ENCODE measurements at regions not wholly inside any gene's neighbourhood (a gene's known extent, or its start where the extent isn't known, plus 50 kb on each side); places are given as distances from the start of the nearest gene placed in this dataset.

- H3K27ac ChIP-seq (ENCODE audit: low read length), result no peak overlapping the region
- no peaks in the 10 kb centered on the region for H3K9me3 ChIP-seq (ENCODE audit: low read length)
- H3K4me2 ChIP-seq (ENCODE audit: low read length), result no peak overlapping the region
- no peaks in the 10 kb centered on the region for H3K9me2 ChIP-seq (ENCODE audit: insufficient read depth, low read length)
- H3K27me3 ChIP-seq (ENCODE audit: insufficient read depth, low read depth, low read length), result no peaks in the 10 kb centered on the region
- H3F3A ChIP-seq (ENCODE audit: insufficient read depth, low read length, poor library complexity, severe bottlenecking), result no peaks in the 10 kb centered on the region
- no peaks in the 10 kb centered on the region for H3K36me3 ChIP-seq (ENCODE audit: insufficient read depth, low read length)
- no peak overlapping the region for H2AFZ ChIP-seq (ENCODE audit: low read depth, low read length)
- H3K9ac ChIP-seq (ENCODE audit: low read length), result no peak overlapping the region
- TF ChIP-seq TAF1 (IDR thresholded peaks at IDR 0.05; ENCODE audit: low read depth), result no peak
- no peak for TF ChIP-seq CTCF (IDR thresholded peaks at IDR 0.05; ENCODE audit: poor library complexity, severe bottlenecking)
- TF ChIP-seq, protein P1, sequence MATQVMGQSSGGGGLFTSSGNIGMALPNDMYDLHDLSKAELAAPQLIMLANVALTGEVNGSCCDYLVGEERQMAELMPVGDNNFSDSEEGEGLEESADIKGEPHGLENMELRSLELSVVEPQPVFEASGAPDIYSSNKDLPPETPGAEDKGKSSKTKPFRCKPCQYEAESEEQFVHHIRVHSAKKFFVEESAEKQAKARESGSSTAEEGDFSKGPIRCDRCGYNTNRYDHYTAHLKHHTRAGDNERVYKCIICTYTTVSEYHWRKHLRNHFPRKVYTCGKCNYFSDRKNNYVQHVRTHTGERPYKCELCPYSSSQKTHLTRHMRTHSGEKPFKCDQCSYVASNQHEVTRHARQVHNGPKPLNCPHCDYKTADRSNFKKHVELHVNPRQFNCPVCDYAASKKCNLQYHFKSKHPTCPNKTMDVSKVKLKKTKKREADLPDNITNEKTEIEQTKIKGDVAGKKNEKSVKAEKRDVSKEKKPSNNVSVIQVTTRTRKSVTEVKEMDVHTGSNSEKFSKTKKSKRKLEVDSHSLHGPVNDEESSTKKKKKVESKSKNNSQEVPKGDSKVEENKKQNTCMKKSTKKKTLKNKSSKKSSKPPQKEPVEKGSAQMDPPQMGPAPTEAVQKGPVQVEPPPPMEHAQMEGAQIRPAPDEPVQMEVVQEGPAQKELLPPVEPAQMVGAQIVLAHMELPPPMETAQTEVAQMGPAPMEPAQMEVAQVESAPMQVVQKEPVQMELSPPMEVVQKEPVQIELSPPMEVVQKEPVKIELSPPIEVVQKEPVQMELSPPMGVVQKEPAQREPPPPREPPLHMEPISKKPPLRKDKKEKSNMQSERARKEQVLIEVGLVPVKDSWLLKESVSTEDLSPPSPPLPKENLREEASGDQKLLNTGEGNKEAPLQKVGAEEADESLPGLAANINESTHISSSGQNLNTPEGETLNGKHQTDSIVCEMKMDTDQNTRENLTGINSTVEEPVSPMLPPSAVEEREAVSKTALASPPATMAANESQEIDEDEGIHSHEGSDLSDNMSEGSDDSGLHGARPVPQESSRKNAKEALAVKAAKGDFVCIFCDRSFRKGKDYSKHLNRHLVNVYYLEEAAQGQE (IDR thresholded peaks at IDR 0.05; ENCODE audit: borderline replicate concordance), result no peak
- no peak for TF ChIP-seq EZH2 (IDR thresholded peaks at IDR 0.05; ENCODE audit: borderline replicate concordance, insufficient read depth, low read length, poor library complexity, severe bottlenecking)
- no peak for TF ChIP-seq SMC3 (conservative IDR thresholded peaks at IDR 0.05; ENCODE audit: poor library complexity)
- TF ChIP-seq POLR2AphosphoS5 (IDR thresholded peaks at IDR 0.05), result no peak
- TF ChIP-seq EP300 (conservative IDR thresholded peaks at IDR 0.05; ENCODE audit: poor library complexity, severe bottlenecking), result no peak
- TF ChIP-seq MXI1 (conservative IDR thresholded peaks at IDR 0.05; ENCODE audit: poor library complexity, severe bottlenecking), result no peak
- no peak for TF ChIP-seq RAD21 (conservative IDR thresholded peaks at IDR 0.05)
- no peaks in the 10 kb centered on the region for H4K20me1 ChIP-seq (ENCODE audit: insufficient read depth)
- no peaks in the 10 kb centered on the region for H3K79me2 ChIP-seq (replicated peaks; ENCODE audit: insufficient read depth, low read length)
- no peak overlapping the region for H3K4me3 ChIP-seq (ENCODE audit: low read length)
These were observed 753.3 kb downstream of the VRK1 start for GRCh38 chr14:97550463-97550862.

GRCh38 chr14:97554597-97554996 is 757.4 kb downstream of the VRK1 start:
- TF ChIP-seq EP300 (conservative IDR thresholded peaks at IDR 0.05; ENCODE audit: poor library complexity, severe bottlenecking) (peak; percentile 91), POLR2AphosphoS5 (IDR thresholded peaks at IDR 0.05) (peak; percentile 69), SMC3 (conservative IDR thresholded peaks at IDR 0.05; ENCODE audit: poor library complexity) (no peak)
- H2AFZ ChIP-seq (ENCODE audit: low read depth, low read length), result no peak overlapping the region
- H3K79me2 ChIP-seq (replicated peaks; ENCODE audit: insufficient read depth, low read length), result no peaks in the 10 kb centered on the region
- no peaks in the 10 kb centered on the region for H3K27me3 ChIP-seq (ENCODE audit: insufficient read depth, low read depth, low read length)
- H3K9ac ChIP-seq (ENCODE audit: low read length), result no peak overlapping the region
- no peaks in the 10 kb centered on the region for H3F3A ChIP-seq (ENCODE audit: insufficient read depth, low read length, poor library complexity, severe bottlenecking)
- no peaks in the 10 kb centered on the region for H3K36me3 ChIP-seq (ENCODE audit: insufficient read depth, low read length)
- no peaks in the 10 kb centered on the region for H3K9me3 ChIP-seq (ENCODE audit: low read length)
- peak overlapping the region; percentile 39 for H3K27ac ChIP-seq (ENCODE audit: low read length)
- no peak overlapping the region for H3K4me3 ChIP-seq (ENCODE audit: low read length)
- H4K20me1 ChIP-seq (ENCODE audit: insufficient read depth), result no peaks in the 10 kb centered on the region
- no peaks in the 10 kb centered on the region for H3K9me2 ChIP-seq (ENCODE audit: insufficient read depth, low read length)
- H3K4me2 ChIP-seq (ENCODE audit: low read length), result no peak overlapping the region

GRCh38 chr14:97564334-97564733 is 767.2 kb downstream of the VRK1 start:
- no peaks in the 10 kb centered on the region for H3K9me3 ChIP-seq (ENCODE audit: low read length)
- H3K36me3 ChIP-seq (ENCODE audit: insufficient read depth, low read length), result no peaks in the 10 kb centered on the region
- no peaks in the 10 kb centered on the region for H3K27me3 ChIP-seq (ENCODE audit: insufficient read depth, low read depth, low read length)
- H3K4me3 ChIP-seq (ENCODE audit: low read length), result no peak overlapping the region
- no peaks in the 10 kb centered on the region for H3K9me2 ChIP-seq (ENCODE audit: insufficient read depth, low read length)
- no peak for TF ChIP-seq TAF1 (IDR thresholded peaks at IDR 0.05; ENCODE audit: low read depth)
- no peak for TF ChIP-seq MXI1 (conservative IDR thresholded peaks at IDR 0.05; ENCODE audit: poor library complexity, severe bottlenecking)
- TF ChIP-seq EP300 (conservative IDR thresholded peaks at IDR 0.05; ENCODE audit: poor library complexity, severe bottlenecking), result no peak
- no peak for TF ChIP-seq SMC3 (conservative IDR thresholded peaks at IDR 0.05; ENCODE audit: poor library complexity)
- TF ChIP-seq POLR2AphosphoS5 (IDR thresholded peaks at IDR 0.05), result no peak
- TF ChIP-seq, protein P1 (IDR thresholded peaks at IDR 0.05; ENCODE audit: borderline replicate concordance), result no peak
- TF ChIP-seq RAD21 (conservative IDR thresholded peaks at IDR 0.05), result no peak
- no peak for TF ChIP-seq EZH2 (IDR thresholded peaks at IDR 0.05; ENCODE audit: borderline replicate concordance, insufficient read depth, low read length, poor library complexity, severe bottlenecking)
- TF ChIP-seq CTCF (IDR thresholded peaks at IDR 0.05; ENCODE audit: poor library complexity, severe bottlenecking), result no peak
- no peaks in the 10 kb centered on the region for H3K79me2 ChIP-seq (replicated peaks; ENCODE audit: insufficient read depth, low read length)
- no peaks in the 10 kb centered on the region for H4K20me1 ChIP-seq (ENCODE audit: insufficient read depth)
- H3K9ac ChIP-seq (ENCODE audit: low read length), result no peak overlapping the region
- no peaks in the 10 kb centered on the region for H3F3A ChIP-seq (ENCODE audit: insufficient read depth, low read length, poor library complexity, severe bottlenecking)
- H3K27ac ChIP-seq (ENCODE audit: low read length), result no peak overlapping the region
- H2AFZ ChIP-seq (ENCODE audit: low read depth, low read length), result no peak overlapping the region
- H3K4me2 ChIP-seq (ENCODE audit: low read length), result no peak overlapping the region

Data from neural cell (in vitro differentiated cells).